ENCODE measurements at regions not wholly inside any gene's neighbourhood (a gene's known extent, or its start where the extent isn't known, plus 50 kb on each side); places are given as distances from the start of the nearest gene placed in this dataset.

DNA sequence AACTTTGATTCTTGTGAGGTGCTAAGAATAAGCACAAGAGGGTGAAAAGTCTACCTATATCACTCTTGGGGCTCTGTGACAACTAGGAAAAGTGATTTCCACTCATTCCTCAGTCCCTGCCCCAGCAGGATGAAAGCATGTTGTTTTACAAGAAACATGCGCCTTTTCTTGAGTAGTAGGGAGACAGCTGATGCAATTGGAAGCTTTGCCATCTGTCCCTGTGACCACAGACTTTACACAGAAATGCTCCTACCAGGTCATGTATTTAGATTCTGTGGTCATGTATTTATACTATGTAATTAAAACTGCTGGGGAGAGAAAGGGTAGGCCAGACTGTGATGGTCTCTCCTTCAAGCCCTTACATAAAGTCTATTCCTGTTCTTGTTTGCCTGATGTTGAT lies 445.5 kb downstream of the PTPRC start:
- TF ChIP-seq EZH2 (IDR thresholded peaks at IDR 0.05) (no peak), POLR2AphosphoS5 (IDR thresholded peaks at IDR 0.05; ENCODE audit: borderline replicate concordance, low read depth, low read length) (no peak), FOXP2 (optimal IDR thresholded peaks at IDR 0.05; ENCODE audit: control extremely low read depth, extremely low read length, insufficient read depth) (no peak)

All from SK-N-MC (cell line).